Skeletal muscle satellite cell (primary cell): ENCODE measurements at regions not wholly inside any gene's neighbourhood (a gene's known extent, or its start where the extent isn't known, plus 50 kb on each side); places are given as distances from the start of the nearest gene placed in this dataset.

Experiments used
- H3K27me3 ChIP-seq: 2 replicates; pipeline ENCODE4 v1.7.0; 2013; ENCODE audit warnings: low read length; ENCODE audit not compliant: control insufficient read depth, insufficient read depth
- H3K36me3 ChIP-seq: 2 replicates; pipeline ENCODE4 v1.7.0; 2013; ENCODE audit warnings: mild to moderate bottlenecking, control low read depth, low read length; ENCODE audit not compliant: insufficient read depth
- H3K4me1 ChIP-seq: 2 replicates; pipeline ENCODE4 v1.7.0; 2013; ENCODE audit warnings: low read length; ENCODE audit not compliant: control insufficient read depth, insufficient read depth
- H3K4me2 ChIP-seq: 2 replicates; pipeline ENCODE4 v1.7.0; 2013; ENCODE audit warnings: mild to moderate bottlenecking, low read length
- H3K4me3 ChIP-seq: 2 replicates; pipeline ENCODE4 v1.7.0; 2013; ENCODE audit warnings: low read length
- H3K9ac ChIP-seq: 2 replicates; pipeline ENCODE4 v1.7.0; 2013; ENCODE audit warnings: mild to moderate bottlenecking, low read depth, low read length, moderate library complexity
- H3K9me3 ChIP-seq: replicated peaks from 2 replicates; pipeline ENCODE4 v1.7.0; 2013; ENCODE audit warnings: mild to moderate bottlenecking, control low read depth, low read length

DNA sequence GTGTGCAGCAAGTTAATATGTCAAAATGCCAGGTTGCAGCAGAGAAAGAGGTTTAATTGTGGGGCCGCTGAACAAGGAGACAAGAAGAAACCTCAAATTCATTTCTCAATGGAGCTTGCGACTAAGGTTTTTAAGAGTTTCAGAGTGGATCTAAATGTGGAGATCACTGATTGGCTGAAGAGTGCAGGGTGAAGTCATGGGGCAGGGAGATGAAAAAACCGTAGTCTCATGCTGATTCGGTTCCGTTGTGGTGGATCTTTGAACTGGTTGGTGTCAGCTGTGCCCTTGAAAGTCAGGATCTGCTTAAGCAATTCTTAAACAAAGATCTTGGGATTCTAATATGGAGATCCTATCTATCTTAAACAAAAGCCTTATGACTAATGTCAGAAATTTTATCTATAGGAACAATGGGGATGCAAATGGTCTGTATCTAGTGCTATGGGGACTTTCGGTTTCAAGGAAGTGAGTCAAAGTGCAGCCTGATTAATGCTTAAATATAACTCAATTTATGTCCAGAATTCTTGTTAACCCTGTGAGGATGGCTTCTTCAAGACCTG lies 173.9 kb upstream of the CENPE start:
- H3K4me2 ChIP-seq: no peak overlapping the region
- H3K9ac ChIP-seq: no peak overlapping the region
- no peaks in the 10 kb centered on the region for H3K9me3 ChIP-seq
- H3K36me3 ChIP-seq: no peaks in the 10 kb centered on the region
- peaks cover 7% of the 10 kb centered on the region for H3K4me1 ChIP-seq
- H3K4me3 ChIP-seq: no peak overlapping the region
- no peaks in the 10 kb centered on the region for H3K27me3 ChIP-seq

DNA sequence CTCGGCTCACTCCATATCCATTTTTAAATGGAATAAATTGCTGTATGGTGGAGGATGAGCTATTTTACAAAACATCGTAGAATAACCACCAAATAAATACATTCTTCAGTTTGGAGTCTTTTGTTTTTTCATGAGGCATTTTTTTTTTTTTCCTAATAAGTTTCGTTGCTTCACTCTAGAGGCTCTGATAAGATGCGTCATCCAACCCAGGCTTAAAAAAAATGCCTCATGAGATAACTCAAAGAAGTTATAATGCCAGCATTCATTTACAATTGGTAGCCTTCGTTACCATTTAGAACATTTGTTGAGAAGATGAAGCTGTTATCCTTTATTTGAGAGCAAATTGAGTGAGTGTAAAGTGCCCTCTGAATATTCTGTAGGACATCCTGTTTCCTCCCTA lies 172.2 kb upstream of the CENPE start:
- no peak overlapping the region for H3K9ac ChIP-seq
- H3K9me3 ChIP-seq: no peaks in the 10 kb centered on the region
- H3K36me3 ChIP-seq: no peaks in the 10 kb centered on the region
- H3K4me1 ChIP-seq: peaks cover 5% of the 10 kb centered on the region
- H3K4me2 ChIP-seq: no peak overlapping the region
- H3K4me3 ChIP-seq: no peak overlapping the region
- H3K27me3 ChIP-seq: no peaks in the 10 kb centered on the region

DNA sequence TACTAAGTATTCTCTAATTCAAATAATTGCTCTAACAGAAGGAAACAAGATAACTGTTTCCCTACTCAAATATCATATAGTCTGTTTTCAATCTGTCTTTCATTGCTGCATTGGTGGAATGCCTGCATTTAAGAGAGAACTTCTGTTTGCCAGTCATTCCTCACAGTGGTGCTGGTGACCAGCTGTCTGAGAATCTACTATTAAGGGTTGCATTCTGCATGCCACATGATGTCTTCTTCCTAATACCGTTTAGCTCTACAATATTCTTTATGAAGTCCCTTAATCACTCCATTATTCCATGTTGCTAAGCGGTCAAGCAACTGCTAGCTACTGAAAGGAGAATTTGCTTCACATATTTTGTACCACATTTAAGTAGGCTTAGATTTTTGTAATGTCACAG lies 167.1 kb upstream of the CENPE start:
- H3K9me3 ChIP-seq: no peaks in the 10 kb centered on the region
- no peak overlapping the region for H3K4me2 ChIP-seq
- no peaks in the 10 kb centered on the region for H3K4me1 ChIP-seq
- no peaks in the 10 kb centered on the region for H3K27me3 ChIP-seq
- H3K9ac ChIP-seq: no peak overlapping the region
- no peak overlapping the region for H3K4me3 ChIP-seq
- no peaks in the 10 kb centered on the region for H3K36me3 ChIP-seq

DNA sequence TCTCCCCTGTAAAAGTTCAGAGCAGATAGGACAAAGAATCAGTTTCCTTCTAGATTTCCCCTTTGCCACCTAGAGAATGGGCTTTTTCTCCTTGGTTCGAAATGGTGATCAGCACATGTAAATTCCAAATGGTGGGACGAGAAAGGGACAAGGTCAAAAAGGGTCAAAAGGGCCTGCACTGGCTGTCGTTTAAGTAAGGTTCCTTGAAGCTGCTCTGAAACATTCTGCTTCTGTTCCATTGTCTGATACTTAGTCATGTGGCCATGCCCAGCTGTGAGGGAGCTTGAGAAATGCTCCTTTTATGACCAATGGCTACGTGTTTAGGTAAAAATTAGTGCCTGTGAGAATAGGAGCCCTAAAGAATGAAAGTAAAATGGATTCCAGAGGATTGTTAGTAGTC lies 165.9 kb upstream of the CENPE start:
- Histone ChIP-seq H3K27me3 (no peaks in the 10 kb centered on the region), H3K4me2 (no peak overlapping the region), H3K4me1 (no peaks in the 10 kb centered on the region)

DNA sequence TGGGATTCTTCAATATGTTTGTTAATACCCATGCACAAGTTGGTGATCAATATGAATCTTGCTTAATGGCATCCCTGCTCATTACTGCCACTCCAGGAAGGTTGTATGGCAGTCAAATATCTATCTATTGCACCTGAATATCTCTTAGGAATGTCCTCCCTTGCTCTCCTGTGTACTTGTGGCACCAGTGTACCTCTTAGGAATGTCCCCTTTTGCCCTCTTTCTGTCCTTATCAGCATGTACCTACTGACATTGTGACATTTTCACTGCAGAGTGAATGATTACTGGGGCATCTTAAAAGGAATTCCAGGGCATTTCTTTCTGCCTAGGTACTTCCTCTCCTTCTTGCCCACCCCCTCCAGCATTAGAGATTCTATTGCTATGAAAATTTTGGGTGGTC lies 163.8 kb upstream of the CENPE start:
- Histone ChIP-seq H3K27me3 (no peaks in the 10 kb centered on the region), H3K4me3 (no peak overlapping the region), H3K9me3 (no peaks in the 10 kb centered on the region), H3K9ac (no peak overlapping the region), H3K4me2 (no peak overlapping the region), H3K36me3 (no peaks in the 10 kb centered on the region), H3K4me1 (no peaks in the 10 kb centered on the region)

More for the DNA sequence above, 165.9 kb upstream of the CENPE start:
- Histone ChIP-seq H3K9me3 (no peaks in the 10 kb centered on the region), H3K36me3 (no peaks in the 10 kb centered on the region), H3K9ac (no peak overlapping the region), H3K4me3 (no peak overlapping the region)

DNA sequence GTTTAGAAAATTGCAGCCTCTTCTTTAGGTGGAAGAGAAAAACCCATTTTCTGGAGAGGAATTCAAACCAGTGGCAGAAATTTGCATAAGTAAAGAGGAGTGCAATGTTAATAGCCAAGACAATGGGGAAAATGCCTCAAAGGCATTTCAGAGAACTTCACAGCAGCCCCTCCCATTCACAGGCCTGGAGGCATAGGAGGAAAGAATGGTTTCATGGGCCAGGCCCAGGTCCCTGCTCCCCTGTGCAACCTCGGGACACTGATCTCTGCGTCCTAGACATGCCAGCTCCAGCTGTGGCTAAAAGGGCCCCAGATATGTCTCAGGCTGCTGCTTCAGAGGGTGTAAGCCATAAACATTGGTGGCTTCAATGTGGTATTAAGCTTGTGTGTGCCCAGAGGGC lies 161.8 kb upstream of the CENPE start:
- Histone ChIP-seq H3K4me3 (no peak overlapping the region), H3K9me3 (no peaks in the 10 kb centered on the region), H3K27me3 (no peaks in the 10 kb centered on the region), H3K9ac (no peak overlapping the region), H3K36me3 (no peaks in the 10 kb centered on the region), H3K4me2 (no peak overlapping the region), H3K4me1 (no peaks in the 10 kb centered on the region)

DNA sequence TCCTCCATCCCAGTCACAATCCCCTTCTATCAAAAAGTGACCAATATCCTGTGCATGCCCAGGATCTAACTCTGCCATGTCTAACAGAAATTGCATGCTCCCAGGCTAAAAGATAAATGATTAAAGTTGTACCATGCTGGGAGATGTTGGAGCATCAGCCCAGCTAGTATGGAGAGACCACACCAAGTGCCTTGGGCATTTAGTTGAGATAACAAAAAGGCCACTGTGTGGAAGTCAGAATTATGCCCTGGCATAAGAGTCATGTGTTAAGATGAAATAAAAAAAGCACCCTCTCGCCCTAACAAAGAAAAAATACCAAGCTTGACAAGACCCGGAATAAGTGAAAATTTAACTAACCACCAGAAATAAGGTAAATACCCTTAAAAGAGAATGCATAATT lies 155.9 kb upstream of the CENPE start:
- Histone ChIP-seq H3K9me3 (no peaks in the 10 kb centered on the region), H3K4me2 (no peak overlapping the region), H3K4me1 (no peaks in the 10 kb centered on the region), H3K9ac (no peak overlapping the region), H3K4me3 (no peak overlapping the region), H3K36me3 (no peaks in the 10 kb centered on the region), H3K27me3 (no peaks in the 10 kb centered on the region)

DNA sequence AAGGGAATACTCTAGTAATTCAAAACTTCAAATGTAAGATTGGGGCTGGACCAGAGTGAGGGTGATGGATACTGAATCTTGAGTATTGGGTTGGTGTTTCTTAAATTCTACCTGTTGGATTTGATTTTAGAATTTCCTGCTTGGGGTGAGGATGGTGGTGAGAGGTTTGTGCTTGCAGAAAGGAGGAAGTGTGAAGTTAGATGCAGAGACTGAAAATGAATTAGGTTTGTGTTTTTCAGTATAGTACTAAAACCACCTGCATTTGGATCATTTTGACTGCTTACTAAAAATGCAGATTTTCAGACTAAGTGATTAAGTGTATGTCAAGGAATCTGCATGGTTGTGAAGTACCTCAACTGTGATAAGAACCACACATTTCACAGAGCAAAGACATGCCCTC lies 131.5 kb upstream of the CENPE start:
- H3K4me3 ChIP-seq: no peak overlapping the region
- no peaks in the 10 kb centered on the region for H3K4me1 ChIP-seq
- H3K4me2 ChIP-seq: no peak overlapping the region
- H3K36me3 ChIP-seq: no peaks in the 10 kb centered on the region
- H3K9ac ChIP-seq: no peak overlapping the region
- H3K9me3 ChIP-seq: no peaks in the 10 kb centered on the region
- no peaks in the 10 kb centered on the region for H3K27me3 ChIP-seq

DNA sequence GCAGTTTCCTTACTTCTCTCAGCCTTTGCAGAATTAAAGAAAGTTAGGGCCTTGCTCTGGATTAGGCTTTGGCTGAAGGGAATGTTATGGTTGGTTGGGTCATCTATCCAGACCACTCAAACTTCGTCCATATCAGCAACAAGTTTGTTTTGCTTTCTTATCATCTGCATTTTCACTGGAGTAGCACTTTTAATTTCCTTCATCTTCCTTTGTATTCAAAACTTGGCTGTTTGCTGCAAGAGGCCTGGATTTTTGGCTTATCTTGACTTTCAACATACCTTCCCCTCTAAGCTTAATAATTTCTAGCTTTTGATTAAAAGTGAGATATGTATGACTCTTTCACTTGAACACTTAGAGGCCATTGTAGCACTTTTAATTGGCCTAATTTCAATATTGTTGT lies 126.7 kb upstream of the CENPE start:
- Histone ChIP-seq H3K4me1 (no peaks in the 10 kb centered on the region), H3K9me3 (no peaks in the 10 kb centered on the region), H3K9ac (no peak overlapping the region), H3K27me3 (no peaks in the 10 kb centered on the region), H3K4me2 (no peak overlapping the region), H3K36me3 (no peaks in the 10 kb centered on the region), H3K4me3 (no peak overlapping the region)

DNA sequence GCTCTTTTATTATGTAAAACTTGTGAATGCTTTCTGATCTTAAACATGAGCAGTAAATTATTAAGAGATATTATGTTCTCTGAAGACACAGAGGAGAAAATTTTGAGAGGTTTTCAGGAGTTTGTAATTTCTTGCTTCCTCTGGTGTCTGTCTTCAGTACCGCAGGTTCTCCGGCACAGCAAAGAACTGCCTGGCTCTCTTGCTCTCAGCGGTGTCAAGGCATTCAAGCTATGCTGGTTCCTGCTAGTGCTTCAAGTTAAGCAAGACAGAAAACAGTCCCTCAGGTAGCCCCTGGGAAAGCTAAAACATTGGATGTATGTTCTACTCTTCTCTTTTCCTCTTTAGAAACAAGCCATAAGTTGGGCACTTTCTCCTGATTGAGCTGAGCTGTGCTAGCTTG lies 120.2 kb upstream of the CENPE start:
- Histone ChIP-seq H3K27me3 (no peaks in the 10 kb centered on the region), H3K4me3 (no peak overlapping the region), H3K36me3 (no peaks in the 10 kb centered on the region), H3K4me2 (no peak overlapping the region), H3K4me1 (no peaks in the 10 kb centered on the region), H3K9me3 (no peaks in the 10 kb centered on the region), H3K9ac (no peak overlapping the region)

DNA sequence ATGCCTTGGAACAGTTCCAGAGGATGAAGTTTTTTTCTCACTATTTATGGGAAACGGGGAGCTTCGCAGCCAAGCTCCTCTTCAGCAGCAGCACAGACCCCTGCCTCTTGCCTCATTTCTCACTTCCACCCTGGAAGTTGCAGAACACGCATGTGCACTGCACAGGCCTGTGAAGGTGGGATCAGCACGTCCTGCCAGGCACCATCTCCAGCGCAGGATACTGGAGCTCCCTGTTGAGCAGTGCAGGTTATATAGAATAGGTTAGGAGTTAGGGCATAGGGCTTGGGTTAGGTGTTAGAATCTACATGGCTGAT lies 110.1 kb upstream of the CENPE start:
- Histone ChIP-seq H3K9ac (no peak overlapping the region), H3K4me1 (peaks cover 4% of the 10 kb centered on the region), H3K36me3 (no peaks in the 10 kb centered on the region), H3K4me3 (no peak overlapping the region), H3K4me2 (no peak overlapping the region), H3K27me3 (no peaks in the 10 kb centered on the region), H3K9me3 (no peaks in the 10 kb centered on the region)

DNA sequence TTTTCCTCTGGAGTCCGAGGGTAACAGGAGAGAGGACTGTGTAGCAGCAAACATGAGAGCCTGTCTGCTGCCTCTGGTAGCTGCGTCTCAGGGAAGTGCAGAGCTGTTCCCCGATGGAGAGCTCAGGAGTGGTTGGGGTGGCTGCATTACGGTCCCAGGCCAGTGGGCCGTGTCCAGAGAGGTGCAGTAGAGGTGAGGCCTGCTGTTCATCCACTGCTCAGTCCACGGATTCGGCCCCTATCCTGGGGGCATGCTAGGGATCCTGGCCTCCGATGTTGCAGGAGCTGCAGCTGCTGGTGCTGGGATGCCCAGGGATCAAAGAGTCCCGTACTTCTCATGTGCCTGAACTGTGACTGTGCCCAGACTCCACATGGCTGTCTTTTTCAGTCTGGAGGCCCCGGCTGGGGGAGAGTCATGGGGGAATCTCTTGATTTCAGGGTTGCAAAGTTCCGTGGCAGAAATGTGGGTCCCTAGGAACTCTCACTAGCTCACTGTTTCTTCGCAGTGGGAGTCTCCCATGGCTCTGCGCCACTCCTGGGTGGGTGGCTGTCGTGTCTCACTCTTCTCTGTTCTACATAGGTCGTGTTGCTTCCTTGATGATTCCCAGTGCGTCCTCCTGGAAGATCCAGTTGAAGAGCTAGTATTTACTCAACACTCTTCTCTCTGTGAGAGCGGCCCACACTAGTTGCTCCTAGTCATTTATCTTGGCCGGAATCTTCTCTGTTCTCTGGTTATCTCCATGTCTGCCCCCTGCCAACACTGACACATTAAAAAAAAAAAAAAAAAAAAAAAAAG lies 109.5 kb upstream of the CENPE start:
- Histone ChIP-seq H3K9ac (no peak overlapping the region), H3K9me3 (no peaks in the 10 kb centered on the region), H3K4me2 (no peak overlapping the region), H3K36me3 (no peaks in the 10 kb centered on the region), H3K27me3 (no peaks in the 10 kb centered on the region), H3K4me3 (no peak overlapping the region), H3K4me1 (peaks cover 4% of the 10 kb centered on the region)
